Activated naive CD8-positive, alpha-beta T cell treated with anti-CD3 and anti-CD28 coated beads, Interleukin-2, amount 50 U/mL, for 24 hours (primary cell): ENCODE measurements at regions not wholly inside any gene's neighbourhood (a gene's known extent, or its start where the extent isn't known, plus 50 kb on each side); places are given as distances from the start of the nearest gene placed in this dataset.

Source experiments
- ATAC-seq: fragments of 150-1000 bp; cut with Tn5 transposase; one replicate; pipeline ENCODE4 v1.10.0; 2021
- DNase-seq: peaks from one replicate; pipeline ENCODE4 v3.0.0; 2021
- H3K27ac Mint-ChIP-seq: one replicate; pipeline ENCODE4 v1.8.0; 2021; ENCODE audit warnings: mild to moderate bottlenecking, mixed read lengths
- H3K27me3 Mint-ChIP-seq: one replicate; pipeline ENCODE4 v1.8.0; 2021; ENCODE audit warnings: mixed read lengths
- H3K36me3 Mint-ChIP-seq: one replicate; pipeline ENCODE4 v1.8.0; 2021; ENCODE audit warnings: low read depth, mixed read lengths
- H3K4me1 Mint-ChIP-seq: one replicate; pipeline ENCODE4 v1.8.0; 2021; ENCODE audit warnings: mixed read lengths
- H3K4me3 Mint-ChIP-seq: one replicate; pipeline ENCODE4 v1.8.0; 2021; ENCODE audit warnings: mild to moderate bottlenecking, moderate library complexity, mixed read lengths
- H3K9me3 Mint-ChIP-seq: one replicate; pipeline ENCODE4 v1.8.0; 2021; ENCODE audit warnings: mixed read lengths

DNA sequence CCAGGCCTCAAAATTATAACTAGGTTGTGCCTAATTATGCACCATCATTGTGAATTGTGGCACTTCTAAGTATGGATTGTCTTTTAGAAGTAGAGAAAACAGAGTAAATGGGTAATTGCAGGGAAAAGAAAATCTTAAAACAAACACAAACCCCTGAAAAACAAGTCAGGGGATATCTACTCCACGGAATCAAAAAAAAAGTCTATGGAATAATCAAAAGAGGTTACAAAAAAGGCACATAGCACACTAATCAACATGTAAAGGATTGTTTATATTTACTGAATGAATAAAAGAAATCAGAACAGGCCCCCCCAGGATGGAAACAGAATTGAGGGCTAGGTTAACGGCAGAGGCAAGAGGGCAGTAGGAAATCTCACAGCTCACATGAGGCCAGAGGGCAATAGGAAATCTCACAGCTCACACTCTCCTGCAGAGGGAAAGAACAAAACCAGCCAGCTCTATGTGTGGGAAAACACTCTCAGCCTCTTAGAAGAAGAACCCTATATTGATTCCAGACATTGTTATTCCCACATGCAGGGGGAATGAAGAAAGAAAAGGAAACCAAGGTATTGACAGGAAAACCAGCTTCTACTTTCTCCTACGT lies 72.7 kb upstream of the FNDC3B start:
- DNase-seq, result no peak
- ATAC-seq, result no peak
- peaks cover 12% of the 10 kb centered on the region for H3K4me1 Mint-ChIP-seq
- no peaks in the 10 kb centered on the region for H3K27me3 Mint-ChIP-seq
- H3K36me3 Mint-ChIP-seq, result no peaks in the 10 kb centered on the region
- no peaks in the 10 kb centered on the region for H3K9me3 Mint-ChIP-seq
- H3K4me3 Mint-ChIP-seq, result no peak overlapping the region
- no peak overlapping the region for H3K27ac Mint-ChIP-seq

DNA sequence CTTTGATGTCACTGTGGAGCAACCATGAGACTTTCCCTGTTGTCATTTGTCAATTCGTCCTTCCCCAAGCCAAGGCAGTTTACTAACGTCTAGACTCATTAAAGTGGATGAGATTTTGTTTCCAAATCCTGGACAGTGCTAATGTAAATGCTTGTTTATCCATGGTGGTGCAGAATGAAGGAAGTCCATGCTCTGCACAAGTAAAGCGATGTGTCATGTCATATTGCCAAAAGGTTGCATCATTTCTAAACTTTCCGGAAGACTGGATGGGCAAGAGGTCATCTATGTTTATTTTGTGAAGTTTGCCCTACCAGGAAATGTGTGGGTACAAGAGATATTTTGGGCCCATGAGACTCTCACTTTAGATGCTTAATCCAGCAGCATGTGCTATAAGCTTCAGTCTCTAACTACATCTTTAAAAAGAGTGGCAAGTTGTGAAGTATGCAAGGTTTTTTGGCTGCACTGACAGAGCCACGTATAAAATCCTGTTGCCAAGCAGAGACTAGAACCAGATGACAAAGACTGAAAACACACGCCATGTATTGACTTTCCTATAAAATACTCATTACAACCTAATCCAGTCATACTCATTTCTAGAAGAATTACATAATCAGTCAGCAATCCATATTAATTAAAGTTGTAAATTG lies 72.1 kb upstream of the FNDC3B start:
- H3K27me3 Mint-ChIP-seq, result no peaks in the 10 kb centered on the region
- H3K27ac Mint-ChIP-seq, result no peak overlapping the region

DNA sequence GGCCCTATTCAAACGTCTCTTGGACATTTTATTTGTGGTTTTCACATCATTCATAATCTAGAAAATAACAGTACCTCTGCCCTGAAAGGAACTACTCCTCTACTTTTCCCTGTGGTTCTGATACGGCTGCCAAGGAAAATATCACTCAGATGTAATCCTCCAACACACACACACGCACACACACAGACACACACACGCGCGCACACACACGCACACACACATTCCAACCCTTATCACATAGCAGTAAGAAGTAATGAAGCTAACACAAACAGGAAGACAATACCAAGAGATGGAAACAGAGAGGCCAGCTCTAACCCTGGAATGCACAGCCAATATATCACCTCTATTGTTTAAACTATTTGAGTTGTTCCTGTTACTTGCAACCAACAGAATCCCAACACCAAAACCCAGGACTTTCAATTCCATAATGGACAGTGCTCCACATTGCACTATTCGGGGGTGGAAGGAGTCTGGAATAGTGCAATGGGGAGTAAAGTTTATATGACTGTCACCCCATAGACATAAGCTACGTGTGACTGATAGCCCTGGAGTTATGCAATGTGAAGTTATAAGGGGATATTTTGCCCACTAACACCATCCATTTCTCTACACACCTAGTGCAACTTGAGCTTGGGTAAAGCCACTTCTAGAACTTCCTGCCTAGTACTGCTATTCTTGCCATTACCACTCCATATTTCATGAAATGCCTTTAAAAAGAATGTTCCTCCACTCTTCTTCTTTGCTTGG lies 71.3 kb upstream of the FNDC3B start:
- ATAC-seq (no peak), DNase-seq (no peak)
- H3K27me3 Mint-ChIP-seq, result no peaks in the 10 kb centered on the region
- H3K9me3 Mint-ChIP-seq, result no peaks in the 10 kb centered on the region
- no peak overlapping the region for H3K4me3 Mint-ChIP-seq
- H3K27ac Mint-ChIP-seq, result no peak overlapping the region
- H3K4me1 Mint-ChIP-seq, result peaks cover 12% of the 10 kb centered on the region
- no peaks in the 10 kb centered on the region for H3K36me3 Mint-ChIP-seq

More for the DNA sequence above, 72.1 kb upstream of the FNDC3B start:
- ATAC-seq, result no peak
- no peaks in the 10 kb centered on the region for H3K9me3 Mint-ChIP-seq
- DNase-seq, result no peak
- H3K4me3 Mint-ChIP-seq, result no peak overlapping the region
- no peaks in the 10 kb centered on the region for H3K36me3 Mint-ChIP-seq
- peaks cover 12% of the 10 kb centered on the region for H3K4me1 Mint-ChIP-seq

DNA sequence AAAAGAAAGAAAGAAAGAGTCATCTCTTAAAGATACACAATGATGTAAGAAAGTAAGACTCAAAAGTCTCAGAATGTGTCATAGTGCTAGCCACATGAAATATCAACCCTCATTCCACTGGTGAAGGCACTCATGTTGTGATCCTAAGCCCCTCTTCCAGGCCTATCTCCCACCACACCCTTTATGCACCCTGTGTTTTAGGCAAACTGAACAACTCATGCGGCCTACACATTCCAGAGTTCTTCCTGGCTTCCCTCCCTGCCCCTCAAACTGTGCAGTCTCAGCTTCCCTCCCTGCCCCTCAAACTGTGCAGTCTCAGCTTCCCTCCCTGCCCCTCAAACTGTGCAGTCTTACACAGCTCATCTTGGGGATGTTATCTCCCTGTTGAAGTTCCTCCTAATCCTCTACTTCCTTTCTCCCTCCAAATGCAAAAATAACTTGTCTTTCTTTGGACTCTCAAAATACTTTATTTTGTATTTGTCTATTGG lies 69.0 kb upstream of the FNDC3B start:
- H3K27me3 Mint-ChIP-seq, result no peaks in the 10 kb centered on the region
- ATAC-seq (peak; percentile 67), DNase-seq (no peak)
- peaks cover 12% of the 10 kb centered on the region for H3K4me1 Mint-ChIP-seq
- no peaks in the 10 kb centered on the region for H3K9me3 Mint-ChIP-seq
- H3K36me3 Mint-ChIP-seq, result no peaks in the 10 kb centered on the region
- no peak overlapping the region for H3K27ac Mint-ChIP-seq
- no peak overlapping the region for H3K4me3 Mint-ChIP-seq

DNA sequence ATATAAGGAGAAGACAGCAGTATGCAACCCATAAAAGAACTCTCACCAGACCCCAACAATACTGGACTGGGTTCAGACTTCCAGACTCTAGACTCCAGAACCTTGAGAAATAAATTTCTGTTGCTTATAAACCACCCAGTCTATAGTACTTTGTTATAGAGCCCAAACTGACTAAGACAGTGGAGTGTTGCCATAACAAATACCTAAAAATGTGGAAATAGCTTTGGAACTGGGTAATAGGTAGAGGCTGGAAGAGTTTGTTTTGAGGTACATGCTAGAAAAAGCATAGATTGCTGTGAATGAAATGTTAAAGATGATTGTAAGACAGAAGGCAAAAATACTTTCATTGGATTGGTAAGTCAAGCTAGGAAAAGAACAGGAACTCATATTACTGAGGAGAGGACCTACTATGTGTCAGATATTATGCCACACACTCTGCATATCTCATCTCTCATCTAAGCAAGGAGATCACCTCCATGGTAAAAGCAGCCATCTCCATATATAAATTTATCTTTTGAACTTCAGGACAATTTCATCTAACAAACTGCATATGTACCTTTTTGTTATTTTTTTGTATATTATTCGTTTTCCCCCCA lies 67.4 kb upstream of the FNDC3B start:
- Mint-ChIP-seq H3K4me3 (no peak overlapping the region), H3K27me3 (no peaks in the 10 kb centered on the region), H3K27ac (no peak overlapping the region), H3K9me3 (no peaks in the 10 kb centered on the region), H3K4me1 (peaks cover 10% of the 10 kb centered on the region), H3K36me3 (no peaks in the 10 kb centered on the region)
- DNase-seq (no peak), ATAC-seq (no peak)

DNA sequence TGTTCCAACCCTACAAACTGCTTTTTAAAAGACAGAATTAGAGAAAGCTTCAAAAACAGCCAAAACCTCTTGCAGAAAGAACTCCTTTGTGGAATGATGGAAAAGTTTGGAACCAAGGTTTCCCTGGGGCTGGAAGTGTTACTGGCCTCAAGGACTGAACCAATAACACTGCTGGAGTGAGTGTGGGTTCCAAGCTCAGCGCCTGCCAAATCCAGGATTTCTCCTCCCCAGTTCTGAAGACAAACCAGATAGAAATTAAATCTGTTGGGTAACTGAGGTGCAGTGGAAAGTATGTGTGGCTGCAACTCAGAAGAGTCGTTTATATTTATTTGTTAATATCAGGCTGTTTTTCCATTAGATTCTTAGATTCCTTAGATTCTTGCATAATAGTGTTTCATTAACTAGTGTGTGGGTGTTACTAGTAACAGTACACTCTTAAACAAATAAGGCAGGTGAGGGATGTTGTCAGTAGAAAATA lies 66.5 kb upstream of the FNDC3B start:
- H3K4me3 Mint-ChIP-seq, result no peak overlapping the region
- H3K27ac Mint-ChIP-seq, result no peak overlapping the region
- no peaks in the 10 kb centered on the region for H3K27me3 Mint-ChIP-seq
- H3K4me1 Mint-ChIP-seq, result peaks cover 9% of the 10 kb centered on the region
- H3K36me3 Mint-ChIP-seq, result no peaks in the 10 kb centered on the region
- DNase-seq (no peak), ATAC-seq (no peak)
- H3K9me3 Mint-ChIP-seq, result no peaks in the 10 kb centered on the region

DNA sequence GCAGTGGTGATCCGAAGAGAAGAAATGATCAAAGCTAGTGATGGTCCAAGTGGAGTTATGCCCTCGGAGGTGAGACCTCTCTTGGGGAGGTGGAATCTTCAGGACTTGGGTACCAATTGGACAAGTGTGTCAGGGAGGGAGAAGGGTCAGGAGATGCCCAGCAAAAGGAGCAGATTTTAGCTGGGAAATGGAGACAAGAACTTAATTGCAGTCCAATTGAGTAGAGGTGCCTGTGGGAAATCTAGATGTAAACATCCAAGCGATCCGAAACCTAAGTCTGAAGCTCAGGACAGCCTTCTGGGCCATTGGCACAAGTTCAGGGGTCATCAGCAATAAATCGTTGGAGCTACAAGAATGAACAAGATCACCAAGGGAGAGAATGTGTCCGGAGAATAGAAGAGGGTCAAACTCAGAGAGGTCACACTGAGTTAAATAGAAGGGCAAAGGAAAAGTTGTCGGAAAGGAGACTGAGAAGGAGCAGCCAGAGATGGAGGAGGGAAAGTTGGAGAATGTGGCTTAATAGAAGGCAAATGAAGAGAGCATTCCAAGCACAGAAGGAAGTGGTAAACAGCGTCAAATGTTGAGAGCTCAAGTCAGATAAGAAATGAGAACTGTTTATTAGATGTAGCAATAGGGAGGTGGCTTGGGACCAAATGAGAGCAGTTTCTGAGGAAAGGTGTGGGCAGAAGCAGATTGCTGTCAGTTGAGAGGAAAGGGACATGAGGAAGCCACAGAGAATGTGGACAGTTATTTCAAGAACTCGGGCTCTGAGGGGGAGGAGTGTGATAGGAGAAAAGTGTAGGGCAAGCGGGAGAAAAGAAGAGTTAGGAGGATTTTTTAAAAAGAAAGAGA lies 64.2 kb upstream of the FNDC3B start:
- H3K4me3 Mint-ChIP-seq, result no peak overlapping the region
- no peak overlapping the region for H3K27ac Mint-ChIP-seq
- H3K9me3 Mint-ChIP-seq, result no peaks in the 10 kb centered on the region
- DNase-seq (no peak), ATAC-seq (no peak)
- no peaks in the 10 kb centered on the region for H3K27me3 Mint-ChIP-seq
- no peaks in the 10 kb centered on the region for H3K36me3 Mint-ChIP-seq
- H3K4me1 Mint-ChIP-seq, result peaks cover 8% of the 10 kb centered on the region

DNA sequence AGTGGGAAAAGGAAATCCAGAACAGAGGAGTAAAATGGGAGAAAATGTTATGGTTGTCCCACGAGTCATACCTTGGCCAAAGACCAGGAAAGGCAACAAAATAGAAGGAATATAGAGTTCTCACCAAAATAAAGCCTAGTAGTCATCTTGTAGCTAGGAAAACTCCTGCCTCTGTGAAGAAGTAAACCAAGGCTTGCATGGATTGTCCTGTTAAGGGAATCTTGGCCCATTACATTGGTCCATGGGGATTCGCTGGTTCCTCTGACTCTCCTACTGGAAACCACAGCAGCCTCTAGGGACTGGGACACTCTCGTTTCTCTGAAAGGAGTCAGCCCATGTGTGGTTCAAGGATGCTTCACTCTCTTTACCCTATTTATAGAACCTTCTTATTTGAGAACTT lies 62.9 kb upstream of the FNDC3B start:
- H3K27ac Mint-ChIP-seq, result no peak overlapping the region
- no peaks in the 10 kb centered on the region for H3K36me3 Mint-ChIP-seq
- H3K9me3 Mint-ChIP-seq, result no peaks in the 10 kb centered on the region
- no peaks in the 10 kb centered on the region for H3K27me3 Mint-ChIP-seq
- no peak for DNase-seq
- peaks cover 8% of the 10 kb centered on the region for H3K4me1 Mint-ChIP-seq
- no peak for ATAC-seq
- no peak overlapping the region for H3K4me3 Mint-ChIP-seq

DNA sequence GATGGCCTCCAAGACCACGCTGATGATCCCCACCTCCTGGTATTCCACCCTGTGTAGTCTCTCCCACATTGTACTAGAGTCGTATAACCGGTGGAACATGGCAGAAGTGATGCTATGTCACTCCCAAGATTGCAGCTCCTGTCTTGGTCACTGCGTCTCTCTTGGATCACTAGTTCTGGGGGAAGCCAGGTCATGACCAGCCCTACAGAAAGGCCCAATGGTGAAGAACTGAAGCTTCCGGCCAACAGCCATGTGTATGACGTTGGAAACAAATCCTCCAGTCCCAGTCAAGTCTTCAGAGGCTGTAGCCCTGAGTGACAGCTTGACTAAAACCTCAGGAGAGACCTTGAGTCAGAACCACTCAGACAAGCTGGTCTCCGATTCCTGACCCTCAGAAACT lies 61.9 kb upstream of the FNDC3B start:
- Mint-ChIP-seq H3K9me3 (no peaks in the 10 kb centered on the region), H3K27me3 (no peaks in the 10 kb centered on the region), H3K4me3 (no peak overlapping the region), H3K36me3 (no peaks in the 10 kb centered on the region), H3K4me1 (peaks cover 8% of the 10 kb centered on the region), H3K27ac (no peak overlapping the region)
- no peak for DNase-seq
- ATAC-seq, result no peak

DNA sequence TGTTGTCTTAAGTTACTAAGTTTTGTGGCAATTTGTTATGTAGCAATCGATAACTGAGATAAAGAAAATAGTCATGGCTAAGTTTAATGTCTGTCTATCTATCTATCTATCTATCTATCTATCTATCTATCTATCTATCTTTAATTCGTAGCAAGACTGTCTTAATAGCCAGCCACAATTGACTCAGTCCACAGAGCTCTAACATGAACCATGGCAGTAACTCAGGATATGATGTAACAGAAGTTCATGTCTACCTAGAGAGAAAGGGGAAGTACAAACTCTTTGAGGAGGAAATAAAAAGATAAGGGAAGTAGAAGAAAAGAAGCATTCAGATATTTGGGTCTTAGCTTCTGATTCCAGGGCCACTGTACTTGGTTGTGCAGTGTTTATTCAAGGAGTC lies 61.5 kb upstream of the FNDC3B start:
- no peak for ATAC-seq
- Mint-ChIP-seq H3K4me3 (no peak overlapping the region), H3K27ac (no peak overlapping the region)

DNA sequence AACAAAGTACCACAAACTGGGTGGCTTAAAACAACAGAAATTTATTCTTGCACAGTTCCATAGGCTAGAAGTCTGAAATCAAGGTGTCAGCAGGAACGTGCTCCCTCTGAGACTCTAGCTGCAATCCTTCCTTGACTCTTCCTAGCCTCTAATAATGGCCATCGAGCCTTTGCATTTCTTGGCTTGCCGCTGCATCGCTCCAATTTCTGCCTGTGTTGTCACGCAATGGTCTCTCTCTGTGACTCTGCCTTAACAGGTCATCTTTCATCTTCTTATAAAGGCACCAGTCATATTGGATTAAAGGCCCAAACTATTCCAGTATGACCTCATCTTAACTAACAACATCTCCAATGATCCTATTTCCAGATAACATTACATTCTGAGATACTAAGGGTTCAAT lies 61.0 kb upstream of the FNDC3B start:
- no peak overlapping the region for H3K4me3 Mint-ChIP-seq
- no peaks in the 10 kb centered on the region for H3K27me3 Mint-ChIP-seq
- ATAC-seq (no peak), DNase-seq (no peak)
- no peaks in the 10 kb centered on the region for H3K9me3 Mint-ChIP-seq
- H3K27ac Mint-ChIP-seq, result no peak overlapping the region
- H3K4me1 Mint-ChIP-seq, result peaks cover 8% of the 10 kb centered on the region
- H3K36me3 Mint-ChIP-seq, result no peaks in the 10 kb centered on the region

More for the DNA sequence above, 61.5 kb upstream of the FNDC3B start:
- no peaks in the 10 kb centered on the region for H3K36me3 Mint-ChIP-seq
- no peaks in the 10 kb centered on the region for H3K9me3 Mint-ChIP-seq
- H3K4me1 Mint-ChIP-seq, result peaks cover 8% of the 10 kb centered on the region
- H3K27me3 Mint-ChIP-seq, result no peaks in the 10 kb centered on the region
- DNase-seq, result no peak

DNA sequence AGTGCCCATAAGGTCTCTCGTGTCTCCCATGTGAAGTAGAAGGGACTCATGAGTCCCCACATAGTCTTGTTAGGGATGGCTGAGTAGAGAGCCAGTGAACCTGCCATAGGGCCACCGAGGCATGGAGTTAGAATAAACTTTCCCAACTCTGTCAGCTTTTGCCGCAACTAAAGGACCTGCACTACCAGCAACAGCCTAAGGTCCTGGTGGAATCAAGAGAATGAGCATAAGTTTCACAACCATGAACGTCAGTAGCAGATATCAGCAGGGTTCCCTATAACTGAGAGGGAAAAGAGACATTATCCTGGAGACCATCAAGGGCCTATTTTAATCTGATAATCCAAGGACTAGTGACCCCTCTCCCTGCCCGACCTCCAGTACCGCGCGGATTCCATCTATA lies 60.3 kb upstream of the FNDC3B start:
- Mint-ChIP-seq H3K4me3 (no peak overlapping the region), H3K36me3 (no peaks in the 10 kb centered on the region), H3K27ac (no peak overlapping the region), H3K27me3 (no peaks in the 10 kb centered on the region), H3K9me3 (no peaks in the 10 kb centered on the region), H3K4me1 (peaks cover 8% of the 10 kb centered on the region)
- ATAC-seq (no peak), DNase-seq (no peak)

DNA sequence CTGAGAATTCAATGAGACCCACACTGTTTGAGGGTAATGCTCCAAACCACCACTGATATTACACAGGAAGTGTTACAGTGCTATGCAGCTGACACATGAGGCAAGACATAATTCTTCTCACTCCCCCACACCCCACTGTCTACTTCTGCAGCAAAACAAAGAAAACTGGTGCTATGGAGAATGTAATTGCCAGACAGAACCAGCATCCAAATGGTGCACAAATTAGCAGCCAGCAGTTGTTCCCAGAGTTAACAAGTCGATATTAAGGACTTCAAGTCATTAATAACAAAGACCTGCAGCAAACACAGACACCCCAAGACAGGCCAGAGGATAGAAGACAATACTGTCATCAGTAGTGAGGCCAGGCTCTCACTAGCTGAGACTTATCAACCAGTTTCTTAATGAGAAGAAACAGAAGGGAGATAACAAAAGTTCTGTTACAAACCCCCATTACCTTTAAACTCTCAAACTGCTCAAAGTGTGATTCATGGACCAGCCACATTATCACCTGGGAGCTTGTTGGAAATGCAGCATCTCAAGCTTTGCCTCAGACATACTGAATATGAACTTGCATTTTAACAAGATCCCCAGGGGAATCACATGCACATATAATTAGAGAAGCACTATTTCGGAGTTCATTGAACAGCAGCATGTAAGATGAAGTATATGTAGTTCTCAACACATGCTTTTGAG lies 58.7 kb upstream of the FNDC3B start:
- Mint-ChIP-seq H3K4me3 (no peak overlapping the region), H3K9me3 (no peaks in the 10 kb centered on the region), H3K27ac (no peak overlapping the region), H3K36me3 (no peaks in the 10 kb centered on the region), H3K27me3 (peaks cover 3% of the 10 kb centered on the region), H3K4me1 (peaks cover 8% of the 10 kb centered on the region)
- DNase-seq (no peak), ATAC-seq (peak; percentile 24)

DNA sequence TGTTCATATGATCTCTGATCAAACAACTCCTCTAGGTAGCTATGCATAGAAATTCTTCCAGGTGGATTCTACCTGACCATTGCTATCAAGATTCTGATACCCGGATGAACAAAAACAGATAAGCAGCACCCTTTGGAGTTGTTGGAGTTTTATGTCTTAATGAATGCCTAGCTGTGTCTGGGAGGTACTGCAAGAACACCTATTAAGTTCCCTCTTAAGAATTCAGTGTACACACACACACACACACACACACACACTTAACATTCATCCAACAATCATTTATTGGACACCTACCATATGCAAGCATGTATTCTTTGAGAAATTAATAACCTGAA lies 58.1 kb upstream of the FNDC3B start:
- Mint-ChIP-seq H3K4me3 (no peak overlapping the region), H3K27me3 (peaks cover 3% of the 10 kb centered on the region), H3K4me1 (peaks cover 9% of the 10 kb centered on the region), H3K36me3 (no peaks in the 10 kb centered on the region), H3K9me3 (no peaks in the 10 kb centered on the region), H3K27ac (no peak overlapping the region)
- ATAC-seq (no peak), DNase-seq (no peak)
